HUDEP-2 (cell line): ENCODE measurements at regions not wholly inside any gene's neighbourhood (a gene's known extent, or its start where the extent isn't known, plus 50 kb on each side); places are given as distances from the start of the nearest gene placed in this dataset.
"Not testable (repeated sequence)": the region's sequence is repeated elsewhere in the genome, so short reads cannot be mapped to it uniquely, and the experiment has no call there.

Experiments used
- DNase-seq, 76 experiments: peaks; one replicate each; lab custom pipeline; 2025; ENCODE audit not compliant: unreplicated experiment in 76 of 76; lab: John Stamatoyannopoulos, UW

GRCh38 chr21:34217263-34217662, 143.9 kb downstream of the MRPS6 start:
- no peak for DNase-seq

- no peak for DNase-seq
Observed at GRCh38 chr21:34219334-34220060, 144.3 kb upstream of the KCNE2 start.

GRCh38 chr21:34220556-34221195, 143.1 kb upstream of the KCNE2 start:
- DNase-seq = no peak

- no peak for DNase-seq
Observed at GRCh38 chr21:34221331-34222030, 142.3 kb upstream of the KCNE2 start.

GRCh38 chr21:34222031-34222335, 141.8 kb upstream of the KCNE2 start:
- DNase-seq = no peak

- DNase-seq = no peak
Observed at GRCh38 chr21:34223376-34223775, 140.4 kb upstream of the KCNE2 start.

GRCh38 chr21:34227386-34227852, 136.4 kb upstream of the KCNE2 start:
- DNase-seq = no peak

GRCh38 chr21:34228792-34229191, 135.0 kb upstream of the KCNE2 start:
- no peak for DNase-seq

GRCh38 chr21:34229353-34229752, 134.5 kb upstream of the KCNE2 start:
- DNase-seq = no peak

GRCh38 chr21:34233741-34234140, 130.1 kb upstream of the KCNE2 start:
- DNase-seq = not testable (repeated sequence)

GRCh38 chr21:34235514-34235913, 128.3 kb upstream of the KCNE2 start:
- DNase-seq = no peak

GRCh38 chr21:34242973-34243372, 120.8 kb upstream of the KCNE2 start:
- no peak for DNase-seq

GRCh38 chr21:34243562-34243961, 120.2 kb upstream of the KCNE2 start:
- DNase-seq = peak in 28 of 76 experiments; percentile 1 to 51 (median 23)

- DNase-seq = no peak
Observed at GRCh38 chr21:34252751-34253150, 111.1 kb upstream of the KCNE2 start.

GRCh38 chr21:34255073-34255472, 108.7 kb upstream of the KCNE2 start:
- DNase-seq = no peak

- DNase-seq = no peak
Observed at GRCh38 chr21:34260277-34261008, 103.4 kb upstream of the KCNE2 start.

- no peak for DNase-seq
Observed at GRCh38 chr21:34261841-34262468, 101.9 kb upstream of the KCNE2 start.

- no peak for DNase-seq
Observed at GRCh38 chr21:34262469-34262845, 101.3 kb upstream of the KCNE2 start.

- DNase-seq = no peak
Observed at GRCh38 chr21:34263629-34264028, 100.2 kb upstream of the KCNE2 start.

GRCh38 chr21:34266351-34266750, 97.5 kb upstream of the KCNE2 start:
- no peak for DNase-seq

GRCh38 chr21:34268493-34268892, 95.3 kb upstream of the KCNE2 start:
- no peak for DNase-seq
